HG03103 (cell line): ENCODE measurements at regions not wholly inside any gene's neighbourhood (a gene's known extent, or its start where the extent isn't known, plus 50 kb on each side); places are given as distances from the start of the nearest gene placed in this dataset.

Source experiments
- ATAC-seq: cut with Tn5 transposase; IDR thresholded peaks from one replicate; pipeline ENCODE4 v1.9.1; 2021; ENCODE audit warnings: low read depth; ENCODE audit not compliant: unreplicated experiment

DNA sequence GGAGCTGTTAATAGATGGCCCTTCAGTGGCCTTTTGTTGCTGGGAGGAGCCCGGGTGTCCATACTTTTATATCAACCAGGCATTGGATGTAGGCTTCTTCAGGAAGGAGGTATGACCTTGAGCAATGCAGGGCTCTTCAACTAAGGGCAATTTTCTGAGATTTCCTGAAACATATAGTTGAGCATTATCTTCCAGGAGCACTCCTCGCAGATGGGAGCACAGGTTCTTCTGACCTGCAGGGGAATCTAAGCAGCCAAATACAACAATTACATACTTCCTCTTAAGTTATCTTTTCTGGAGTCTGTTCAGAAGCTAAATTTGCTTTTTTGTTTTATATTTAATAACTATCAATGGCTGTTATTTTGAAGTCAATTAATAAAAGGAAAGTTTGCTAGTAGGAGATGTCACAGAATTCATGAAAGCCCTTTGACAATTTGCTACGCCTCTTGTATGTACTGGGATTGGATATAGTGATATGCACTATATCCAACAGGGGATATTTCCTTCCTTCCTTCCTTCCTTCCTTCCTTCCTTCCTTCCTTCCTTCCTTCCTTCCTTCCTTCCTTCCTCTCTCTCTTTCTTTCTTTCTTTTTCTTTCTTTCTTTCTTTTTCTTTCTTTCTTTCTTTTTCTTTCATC, 422.6 kb upstream of the NEGR1 start:
- ATAC-seq: no peak

DNA sequence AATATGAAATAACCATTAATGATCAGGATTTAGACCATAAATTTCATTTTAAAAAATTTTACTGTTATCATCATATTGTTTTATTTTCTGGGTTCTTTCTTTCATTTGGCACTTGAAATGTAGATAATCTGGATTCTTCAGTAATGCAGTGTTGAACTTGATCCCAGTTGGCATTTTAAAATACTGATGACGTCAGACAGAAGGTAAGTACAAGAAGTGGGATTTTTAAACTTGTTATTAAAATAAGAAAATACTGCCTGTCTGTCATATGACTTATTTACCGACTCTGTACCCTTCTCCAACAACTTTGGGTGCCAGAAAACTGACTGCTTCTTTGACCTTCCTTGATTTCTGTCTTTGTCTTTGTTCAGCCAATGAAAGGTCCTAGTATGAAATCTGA, 415.1 kb upstream of the NEGR1 start:
- ATAC-seq: no peak

- no peak for ATAC-seq
Measured at GRCh38 chr1:72693899-72694298, 411.6 kb upstream of the NEGR1 start.

DNA sequence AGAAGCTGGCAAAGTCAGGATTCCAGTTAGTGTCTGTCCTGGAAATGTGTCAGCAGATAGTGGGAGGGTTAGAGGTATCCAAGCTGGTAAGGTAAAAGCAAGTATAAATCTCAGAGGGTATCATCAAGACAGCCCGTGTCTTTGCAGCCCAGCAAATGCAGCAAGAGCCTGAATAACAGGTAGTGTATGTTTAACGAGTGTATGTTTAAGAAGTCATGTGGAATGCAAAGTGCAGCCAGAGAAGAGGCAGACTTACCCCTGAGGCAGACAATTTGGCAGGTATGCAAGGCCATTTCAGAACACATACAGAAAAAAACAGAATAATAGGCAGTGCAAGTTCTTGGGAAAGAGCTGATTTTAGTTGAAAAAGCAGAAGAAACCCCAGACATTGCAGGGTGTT, 411.0 kb upstream of the NEGR1 start:
- no peak for ATAC-seq

- ATAC-seq: no peak
Measured at GRCh38 chr1:72690871-72691270, 408.5 kb upstream of the NEGR1 start.

GRCh38 chr1:72678683-72679082, 396.3 kb upstream of the NEGR1 start:
- no peak for ATAC-seq

GRCh38 chr1:72670902-72671301, 388.6 kb upstream of the NEGR1 start:
- ATAC-seq: no peak

- ATAC-seq: no peak
Measured at GRCh38 chr1:72662918-72663317, 380.6 kb upstream of the NEGR1 start.

- ATAC-seq: no peak
Measured at GRCh38 chr1:72650843-72651435, 368.6 kb upstream of the NEGR1 start.

DNA sequence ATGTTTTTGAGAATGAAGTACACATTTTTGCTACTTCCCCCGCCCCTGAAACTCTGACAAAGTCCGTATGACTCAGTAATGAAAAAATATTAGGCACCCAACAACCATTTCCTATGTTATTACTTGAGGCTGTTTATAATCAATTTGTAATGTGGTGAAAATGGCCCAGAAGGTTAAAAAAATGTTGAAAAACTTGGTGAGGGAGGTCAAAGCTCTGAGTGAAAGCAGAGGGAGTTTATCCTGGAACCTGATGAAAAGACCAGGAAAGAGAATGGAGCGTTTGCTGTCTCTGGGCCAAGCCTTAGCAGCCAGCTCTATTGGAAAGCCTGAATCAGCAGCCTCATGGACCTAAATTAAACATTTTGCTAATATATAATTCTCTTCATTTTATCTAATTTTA, 367.7 kb upstream of the NEGR1 start:
- no peak for ATAC-seq

DNA sequence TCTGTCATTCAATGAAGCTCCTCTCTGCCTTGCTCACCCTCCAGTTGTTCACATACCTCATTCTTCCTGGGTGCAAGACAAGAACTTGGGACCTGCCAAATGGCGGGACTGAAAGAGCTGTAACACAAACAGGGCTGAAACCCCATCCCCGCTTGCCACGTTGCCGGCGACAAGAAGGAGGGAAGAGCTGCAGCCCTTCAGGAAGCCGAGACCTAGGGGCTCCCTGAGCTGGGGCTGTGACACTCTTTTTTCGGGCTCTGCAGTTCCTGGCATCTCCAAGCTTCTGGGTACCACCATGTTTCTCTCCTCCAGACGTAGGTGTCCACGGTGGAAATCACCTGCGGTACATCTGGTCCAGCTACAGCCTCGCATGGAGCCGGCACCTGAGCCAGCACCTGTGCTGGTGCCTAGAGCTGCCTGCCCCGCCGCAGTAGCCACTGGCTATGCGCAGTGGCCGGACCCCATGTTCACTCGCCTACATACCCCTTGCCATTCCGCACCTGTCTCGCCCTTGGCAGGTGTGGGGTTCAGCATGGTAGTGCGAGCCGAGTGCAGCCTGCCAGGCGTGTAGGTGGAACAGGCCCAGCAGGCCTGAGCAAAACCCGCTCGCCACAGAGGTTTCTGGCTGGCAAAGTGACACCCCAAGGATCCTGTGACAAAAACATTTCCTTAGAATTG, 367.0 kb upstream of the NEGR1 start:
- no peak for ATAC-seq

DNA sequence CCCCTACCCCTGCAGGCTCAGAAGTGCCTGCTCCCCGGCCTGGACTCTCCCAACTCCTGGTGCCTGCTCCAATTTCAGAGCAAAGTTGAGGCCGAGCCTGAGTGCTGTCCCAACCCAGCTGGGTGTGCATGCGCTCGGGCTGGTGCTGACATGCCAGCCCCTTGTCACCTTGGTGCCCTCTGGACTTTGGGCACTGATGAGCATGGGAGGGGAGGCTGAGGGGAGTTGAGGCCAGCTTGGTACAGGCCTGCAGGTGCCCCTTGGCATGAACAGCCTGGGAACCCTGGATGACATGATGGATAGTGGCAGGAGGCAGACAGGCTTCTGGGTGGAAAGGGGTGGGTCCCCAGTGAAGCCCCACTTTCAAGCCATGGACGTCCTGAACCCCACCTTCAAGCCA, 366.1 kb upstream of the NEGR1 start:
- no peak for ATAC-seq

DNA sequence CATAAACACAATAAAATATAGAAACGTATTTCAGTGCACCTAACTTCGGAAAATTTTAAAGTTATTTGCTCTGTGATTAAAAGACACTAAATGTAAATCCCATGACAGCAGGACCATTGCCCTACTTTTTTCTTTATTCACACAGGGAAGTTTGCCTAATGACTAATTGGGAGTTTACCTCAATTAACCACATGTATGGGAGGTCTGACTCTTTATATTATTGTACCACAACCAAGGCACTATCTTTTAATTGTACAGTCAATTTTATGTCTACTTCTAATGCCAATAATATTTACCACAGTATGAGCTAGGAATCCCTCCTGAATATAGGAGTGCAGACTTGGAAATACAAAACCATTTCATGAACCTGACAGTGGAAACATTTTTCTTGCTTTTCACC, 360.8 kb upstream of the NEGR1 start:
- no peak for ATAC-seq

- ATAC-seq: no peak
Measured at GRCh38 chr1:72637593-72637992, 355.3 kb upstream of the NEGR1 start.

DNA sequence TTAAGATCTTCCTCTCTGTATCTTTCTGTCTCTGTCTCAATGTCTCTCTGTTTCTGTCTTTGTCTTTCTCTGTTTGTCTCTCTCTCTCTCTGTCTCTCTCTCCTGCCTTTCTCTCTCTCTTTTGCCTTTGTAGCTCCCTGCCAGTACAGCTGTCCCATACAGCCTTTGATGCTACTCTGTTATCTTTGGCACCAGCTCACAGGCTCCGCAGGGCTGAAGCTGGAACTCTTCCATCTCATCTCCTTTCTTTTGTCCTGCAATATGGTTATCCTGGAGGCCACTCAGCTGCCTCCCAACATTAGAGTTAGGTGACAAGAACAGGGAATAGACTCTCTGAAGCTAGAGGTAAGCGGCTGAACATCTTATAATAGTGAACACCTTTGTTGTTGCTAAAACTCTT, 354.3 kb upstream of the NEGR1 start:
- ATAC-seq: no peak

GRCh38 chr1:72635719-72636118, 353.4 kb upstream of the NEGR1 start:
- no peak for ATAC-seq

DNA sequence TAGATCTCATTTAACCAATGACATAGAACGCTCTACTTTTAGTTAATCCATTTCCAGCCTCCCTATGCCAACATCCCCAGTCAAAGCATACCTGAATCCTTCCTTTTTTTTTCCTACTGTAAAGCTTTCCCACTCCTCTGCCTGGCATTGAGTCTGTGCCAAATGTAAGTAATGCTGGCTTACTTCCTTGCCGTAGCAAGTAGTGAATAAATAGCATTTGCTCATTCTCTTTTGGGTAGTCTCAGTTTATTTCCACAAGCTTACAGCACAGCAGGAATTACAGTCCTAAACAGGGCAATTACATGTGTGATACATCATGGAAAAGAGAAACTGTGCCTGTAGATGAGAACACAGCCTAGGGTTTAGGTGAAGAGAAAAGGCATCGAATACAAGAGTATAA, 352.6 kb upstream of the NEGR1 start:
- ATAC-seq: no peak

DNA sequence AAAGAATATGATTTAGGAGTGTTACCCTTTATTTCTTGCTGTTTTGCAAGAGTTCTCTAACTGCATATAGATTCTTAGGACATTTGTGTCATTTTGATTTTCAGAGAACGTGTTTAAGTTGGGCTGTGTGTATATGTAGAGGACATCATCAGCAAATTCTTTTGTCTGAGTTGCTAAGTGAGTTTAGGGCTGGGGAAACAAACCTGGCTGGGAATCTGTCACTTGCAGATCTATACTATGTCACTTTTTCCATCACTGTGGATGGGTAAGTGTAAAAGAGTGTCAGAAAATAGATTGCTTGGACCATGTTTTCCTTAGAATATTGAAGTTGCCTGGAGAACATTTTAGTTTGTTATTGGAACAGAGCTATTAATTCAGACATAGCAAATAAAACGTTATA, 349.1 kb upstream of the NEGR1 start:
- no peak for ATAC-seq

- peak; percentile 88 for ATAC-seq
Measured at GRCh38 chr1:72623299-72623708, 341.0 kb upstream of the NEGR1 start.

DNA sequence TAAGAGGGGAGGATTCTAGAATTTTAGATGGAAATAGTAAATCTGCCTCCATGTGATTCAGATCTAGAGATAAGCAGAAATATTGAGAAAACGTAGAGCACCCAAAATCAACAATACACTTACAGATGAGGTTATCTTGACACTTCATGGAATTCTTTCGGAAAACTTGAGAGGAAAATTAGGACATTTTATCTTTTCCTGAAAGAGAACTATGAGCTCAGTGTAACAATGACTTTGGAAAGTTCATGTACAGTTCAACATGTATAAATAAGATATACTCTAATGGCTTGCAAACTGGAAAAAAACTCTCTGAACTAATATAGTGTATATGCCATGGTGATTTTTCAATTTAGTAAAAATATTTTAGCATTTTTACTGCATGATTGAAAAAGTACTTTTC, 338.1 kb upstream of the NEGR1 start:
- no peak for ATAC-seq

- no peak for ATAC-seq
Measured at GRCh38 chr1:72606216-72606810, 324.0 kb upstream of the NEGR1 start.
